Gastrocnemius medialis (tissue), 4 donors: ENCODE measurements at regions not wholly inside any gene's neighbourhood (a gene's known extent, or its start where the extent isn't known, plus 50 kb on each side); places are given as distances from the start of the nearest gene placed in this dataset.

ENCODE experiments used
- ATAC-seq, 2 donors: fragments of 150-250 bp; one replicate each; pipeline ENCODE4 v1.9.1; 2016
- DNase-seq, 2 donors: peaks; one replicate each; pipeline ENCODE4 v3.0.0-alpha.2; 2019
- H3K27ac ChIP-seq, 4 donors: fragments of 200-600 bp; sonication (generic); 1 replicate in 1 of 4; 2 replicates in 3 of 4; pipeline ENCODE4 v1.5.1; 2016 to 2018; ENCODE audit warnings: mild to moderate bottlenecking in 2 of 4, moderate library complexity in 1 of 4
- H3K27me3 ChIP-seq, 3 donors: fragments of 200-600 bp; sonication (generic) in 2 of 3; 1 replicate in 1 of 3; 2 replicates in 2 of 3; pipeline versions ENCODE4 v1.5.1 to v1.6.0; 2016 to 2019; ENCODE audit warnings: mild to moderate bottlenecking in 1 of 3, moderate library complexity in 1 of 3
- H3K36me3 ChIP-seq, 2 donors: fragments of 200-600 bp; sonication (generic) in 1 of 2; one replicate each; pipeline ENCODE4 v1.5.1; 2017 to 2018
- H3K4me1 ChIP-seq, 2 donors: fragments of 200-600 bp; sonication (generic) in 1 of 2; one replicate each; pipeline ENCODE4 v1.5.1; 2016 to 2017; ENCODE audit warnings: mild to moderate bottlenecking in 2 of 2
- H3K4me3 ChIP-seq, 4 donors: fragments of 200-600 bp; sonication (generic) in 3 of 4; 1 replicate in 1 of 4; 2 replicates in 3 of 4; pipeline ENCODE4 v1.5.1; 2016 to 2019; ENCODE audit warnings: mild to moderate bottlenecking in 2 of 4
- H3K9me3 ChIP-seq, 3 donors: fragments of 200-600 bp; sonication (generic) in 2 of 3; 1 replicate in 1 of 3; 2 replicates in 2 of 3; pipeline ENCODE4 v1.5.1; 2016 to 2019
- CTCF ChIP-seq, 5 experiments: fragments of 450-650 bp in 3 of 5; fragments of 200-600 bp in 2 of 5; sonication (generic) in 2 of 5; IDR thresholded peaks in 4 of 5; conservative IDR thresholded peaks in 1 of 5; 1 replicate in 4 of 5; 2 replicates in 1 of 5; pipeline ENCODE4 v1.5.1; 2016 to 2019; ENCODE audit warnings: antibody characterized with exemption in 5 of 5, mild to moderate bottlenecking in 3 of 5, moderate library complexity in 3 of 5
- POLR2A ChIP-seq, 2 donors: fragments of 450-650 bp; IDR thresholded peaks; one replicate each; pipeline ENCODE4 v1.6.1; 2017; ENCODE audit warnings: antibody characterized with exemption in 2 of 2, mild to moderate bottlenecking in 2 of 2, moderate library complexity in 2 of 2
- in situ Hi-C, 4 donors: fragments of 200-750 bp; cut with MboI; loops; one replicate each; pipeline versions ENCODE4 v1.15.0 to v1.8.0; 2017; ENCODE audit warnings: low sequenced_read_pairs in 4 of 4
- intact Hi-C: fragments of 100-400 bp; cut with DNase I; formaldehyde crosslinking; loops from one replicate; pipeline ENCODE4 v1.15.1; 2023; ENCODE audit warnings: low total_unique reads

- H3K4me1 ChIP-seq = no peaks in the 10 kb centered on the region
- DNase-seq (no peak), ATAC-seq (no peak)
- in situ Hi-C loops = no loop called here
- intact Hi-C loops = no loop called here
- H3K36me3 ChIP-seq = no peaks in the 10 kb centered on the region
- H3K27me3 ChIP-seq = no peaks in the 10 kb centered on the region
- H3K4me3 ChIP-seq = no peak overlapping the region
- no peaks in the 10 kb centered on the region for H3K9me3 ChIP-seq
- no peak for TF ChIP-seq CTCF (IDR thresholded peaks at IDR 0.05 in 4 of 5, conservative IDR thresholded peaks at IDR 0.05 in 1 of 5)
- H3K27ac ChIP-seq = no peak overlapping the region
Observed at GRCh38 chr1:218207194-218207593, 77.9 kb upstream of the RRP15 start.

- Histone ChIP-seq H3K4me1 (no peaks in the 10 kb centered on the region), H3K9me3 (no peaks in the 10 kb centered on the region), H3K36me3 (no peaks in the 10 kb centered on the region), H3K27me3 (no peaks in the 10 kb centered on the region), H3K4me3 (no peak overlapping the region), H3K27ac (no peak overlapping the region)
- TF ChIP-seq POLR2A (IDR thresholded peaks at IDR 0.05) (no peak), CTCF (IDR thresholded peaks at IDR 0.05 in 4 of 5, conservative IDR thresholded peaks at IDR 0.05 in 1 of 5) (no peak)
- intact Hi-C loops = no loop called here
- DNase-seq (no peak), ATAC-seq (no peak)
- in situ Hi-C loops = no loop called here
Observed at GRCh38 chr1:218209351-218209861, 75.7 kb upstream of the RRP15 start.

GRCh38 chr1:218211241-218211640 lies 73.9 kb upstream of the RRP15 start:
- in situ Hi-C loops (no loop called here), intact Hi-C loops (no loop called here)
- no peak for ATAC-seq

GRCh38 chr1:218217040-218217439 lies 68.1 kb upstream of the RRP15 start:
- DNase-seq (no peak), ATAC-seq (no peak)
- Histone ChIP-seq H3K4me3 (no peak overlapping the region), H3K27me3 (no peaks in the 10 kb centered on the region), H3K9me3 (no peaks in the 10 kb centered on the region), H3K36me3 (no peaks in the 10 kb centered on the region), H3K27ac (no peak overlapping the region), H3K4me1 (no peaks in the 10 kb centered on the region)
- in situ Hi-C loops (no loop called here), intact Hi-C loops (no loop called here)
- TF ChIP-seq POLR2A (IDR thresholded peaks at IDR 0.05) = no peak
- no peak for TF ChIP-seq CTCF (IDR thresholded peaks at IDR 0.05 in 4 of 5, conservative IDR thresholded peaks at IDR 0.05 in 1 of 5)

More at GRCh38 chr1:218211241-218211640, 73.9 kb upstream of the RRP15 start:
- Histone ChIP-seq H3K4me3 (no peak overlapping the region), H3K4me1 (no peaks in the 10 kb centered on the region), H3K36me3 (no peaks in the 10 kb centered on the region), H3K27me3 (no peaks in the 10 kb centered on the region), H3K9me3 (no peaks in the 10 kb centered on the region), H3K27ac (no peak overlapping the region)
- no peak for DNase-seq
- no peak for TF ChIP-seq CTCF (IDR thresholded peaks at IDR 0.05 in 4 of 5, conservative IDR thresholded peaks at IDR 0.05 in 1 of 5)
- TF ChIP-seq POLR2A (IDR thresholded peaks at IDR 0.05) = no peak

- intact Hi-C loops = no loop called here
- no peaks in the 10 kb centered on the region for H3K27me3 ChIP-seq
- H3K36me3 ChIP-seq = no peaks in the 10 kb centered on the region
- in situ Hi-C loops = no loop called here
- DNase-seq = no peak
- no peak overlapping the region for H3K4me3 ChIP-seq
- H3K4me1 ChIP-seq = no peaks in the 10 kb centered on the region
- ATAC-seq = no peak
- H3K27ac ChIP-seq = no peak overlapping the region
- TF ChIP-seq CTCF (IDR thresholded peaks at IDR 0.05 in 4 of 5, conservative IDR thresholded peaks at IDR 0.05 in 1 of 5) = no peak
- TF ChIP-seq POLR2A (IDR thresholded peaks at IDR 0.05) = no peak
- no peaks in the 10 kb centered on the region for H3K9me3 ChIP-seq
Observed at GRCh38 chr1:218219460-218219859, 65.6 kb upstream of the RRP15 start.
